NCI-H82 treated with DMSO at 0.1 percent for 48 hours (cell line): ENCODE measurements at regions not wholly inside any gene's neighbourhood (a gene's known extent, or its start where the extent isn't known, plus 50 kb on each side); places are given as distances from the start of the nearest gene placed in this dataset.
"Not testable (repeated sequence)": the region's sequence is repeated elsewhere in the genome, so short reads cannot be mapped to it uniquely, and the experiment has no call there.

Experiments
- DNase-seq: peaks from one replicate; lab custom pipeline; 2025; ENCODE audit not compliant: unreplicated experiment; lab: John Stamatoyannopoulos, UW

DNA sequence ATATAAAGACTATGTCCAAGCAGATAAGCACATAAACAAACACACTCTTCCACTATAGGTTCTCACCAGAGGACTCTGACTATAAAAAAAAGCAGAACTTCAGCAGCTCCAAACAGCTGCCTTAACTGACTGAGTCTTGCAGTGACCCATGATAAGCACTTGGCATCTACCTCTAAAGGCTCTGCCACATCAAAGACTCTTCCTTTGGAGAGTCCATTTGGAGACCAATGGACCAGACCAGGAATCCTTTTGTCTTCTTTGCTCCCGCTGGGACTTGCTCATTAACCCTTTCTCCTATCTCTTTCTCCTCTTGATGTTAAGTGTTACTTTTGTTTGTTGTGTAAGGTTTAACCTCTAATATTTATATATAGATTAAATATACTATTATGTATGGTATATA, 424.1 kb downstream of the RSL24D1 start:
- no peak for DNase-seq

DNA sequence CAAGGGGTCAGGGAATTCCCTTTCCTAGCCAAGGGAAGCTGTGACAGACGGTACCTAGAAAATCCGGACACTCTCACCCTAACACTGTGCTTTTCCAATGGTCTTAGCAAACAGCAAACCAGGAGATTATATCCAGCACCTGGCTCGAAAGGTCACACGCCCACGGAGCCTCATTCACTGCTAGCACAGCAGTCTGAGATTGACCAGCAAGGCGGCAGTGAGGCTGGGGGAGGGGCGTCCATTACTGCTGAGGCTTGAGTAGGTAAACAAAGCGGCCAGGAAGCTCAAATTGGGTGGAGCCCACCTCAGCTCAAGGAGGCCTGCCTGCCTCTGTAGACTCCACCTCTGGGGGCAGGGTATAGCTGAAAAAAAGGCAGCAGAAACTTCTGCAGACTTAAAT, 447.3 kb downstream of the RSL24D1 start:
- not testable (repeated sequence) for DNase-seq

GRCh38 chr15:54722342-54722986, 474.3 kb downstream of the RSL24D1 start:
- no peak for DNase-seq

GRCh38 chr15:54719325-54719724, 477.4 kb downstream of the RSL24D1 start:
- no peak for DNase-seq

- no peak for DNase-seq
These were observed 488.7 kb downstream of the RSL24D1 start for GRCh38 chr15:54707805-54708752.

- no peak for DNase-seq
These were observed 509.1 kb downstream of the RSL24D1 start for GRCh38 chr15:54687628-54688027.
